Liver (tissue), 8 donors: ENCODE measurements at regions not wholly inside any gene's neighbourhood (a gene's known extent, or its start where the extent isn't known, plus 50 kb on each side); places are given as distances from the start of the nearest gene placed in this dataset.

Experiments used
- DNase-seq: peaks from one replicate; pipeline ENCODE4 v3.0.0-alpha.2; 2017; ENCODE audit warnings: low spot score
- H3K27ac ChIP-seq, 2 donors: one replicate each; pipeline ENCODE4 v1.7.0; 2013; ENCODE audit warnings: inconsistent platforms in 2 of 2, low read length in 2 of 2, control low read depth in 1 of 2, low read depth in 1 of 2, mild to moderate bottlenecking in 1 of 2
- H3K27me3 ChIP-seq, 4 donors: one replicate each; pipeline versions ENCODE4 v1.6.1 to v1.7.0; 2013; ENCODE audit warnings: low read length in 3 of 4, inconsistent platforms in 1 of 4, mild to moderate bottlenecking in 1 of 4, moderate library complexity in 1 of 4; ENCODE audit not compliant: control insufficient read depth in 4 of 4, insufficient read depth in 4 of 4
- H3K36me3 ChIP-seq, 4 donors: one replicate each; pipeline versions ENCODE4 v1.6.1 to v1.7.0; 2013; ENCODE audit warnings: low read length in 3 of 4, mild to moderate bottlenecking in 3 of 4, low read depth in 1 of 4, moderate library complexity in 1 of 4; ENCODE audit not compliant: control insufficient read depth in 4 of 4, insufficient read depth in 3 of 4
- H3K4me1 ChIP-seq, 4 donors: one replicate each; pipeline versions ENCODE4 v1.6.1 to v1.7.0; 2013; ENCODE audit warnings: low read length in 3 of 4, mild to moderate bottlenecking in 3 of 4, moderate library complexity in 1 of 4; ENCODE audit not compliant: control insufficient read depth in 4 of 4, insufficient read depth in 4 of 4
- H3K4me3 ChIP-seq, 3 donors: one replicate each; pipeline versions ENCODE4 v1.6.1 to v1.7.0; 2013; ENCODE audit warnings: low read length in 3 of 3, control low read depth in 1 of 3, low read depth in 1 of 3, mild to moderate bottlenecking in 1 of 3
- H3K9ac ChIP-seq, 2 donors: one replicate each; pipeline ENCODE4 v1.7.0; 2013; ENCODE audit warnings: low read length in 2 of 2, mild to moderate bottlenecking in 2 of 2, moderate library complexity in 2 of 2, control low read depth in 1 of 2, low read depth in 1 of 2
- H3K9me3 ChIP-seq, 4 donors: one replicate each; pipeline versions ENCODE4 v1.6.1 to v1.7.0; 2013; ENCODE audit warnings: low read length in 3 of 4; ENCODE audit not compliant: control insufficient read depth in 4 of 4
- ATF3 ChIP-seq: IDR thresholded peaks from 2 replicates; pipeline ENCODE4 v1.6.1; 2016; ENCODE audit warnings: antibody characterized with exemption
- CTCF ChIP-seq: fragments of 150-350 bp; IDR thresholded peaks from 2 replicates; pipeline ENCODE4 v1.5.1; 2017; ENCODE audit warnings: improper control_type of control experiment, low read depth, low read length; ENCODE audit not compliant: missing input control
- EGR1 ChIP-seq, 2 donors: IDR thresholded peaks; 2 replicates each; pipeline ENCODE4 v1.6.1; 2016 to 2018; ENCODE audit warnings: antibody characterized with exemption in 2 of 2, low read depth in 2 of 2
- FOXA1 ChIP-seq: IDR thresholded peaks from 2 replicates; pipeline ENCODE4 v1.6.1; 2016; ENCODE audit warnings: antibody characterized with exemption
- FOXA2 ChIP-seq: IDR thresholded peaks from 2 replicates; pipeline ENCODE4 v1.6.1; 2016; ENCODE audit warnings: antibody characterized with exemption
- GABPA ChIP-seq, 2 donors: IDR thresholded peaks in 1 of 2; conservative IDR thresholded peaks in 1 of 2; 2 replicates each; pipeline ENCODE4 v1.6.1; 2016; ENCODE audit warnings: antibody characterized with exemption in 2 of 2, mild to moderate bottlenecking in 1 of 2, moderate library complexity in 1 of 2
- HNF4A ChIP-seq, 2 donors: conservative IDR thresholded peaks; 2 replicates each; pipeline ENCODE4 v1.6.1; 2016; ENCODE audit warnings: antibody characterized with exemption in 2 of 2, mild to moderate bottlenecking in 2 of 2
- HNF4G ChIP-seq: IDR thresholded peaks from 2 replicates; pipeline ENCODE4 v1.6.1; 2016; ENCODE audit warnings: antibody characterized with exemption
- JUND ChIP-seq, 2 donors: IDR thresholded peaks; 2 replicates each; pipeline ENCODE4 v1.6.1; 2016; ENCODE audit warnings: antibody characterized with exemption in 2 of 2
- MAX ChIP-seq: IDR thresholded peaks from 2 replicates; pipeline ENCODE4 v1.6.1; 2016; ENCODE audit warnings: antibody characterized with exemption
- NR2F2 ChIP-seq: IDR thresholded peaks from 2 replicates; pipeline ENCODE4 v1.6.1; 2016; ENCODE audit warnings: antibody characterized with exemption
- RAD21 ChIP-seq, 2 donors: IDR thresholded peaks; 2 replicates each; pipeline ENCODE4 v1.6.1; 2016; ENCODE audit warnings: antibody characterized with exemption in 2 of 2, mild to moderate bottlenecking in 2 of 2
- REST ChIP-seq: IDR thresholded peaks from 2 replicates; pipeline ENCODE4 v1.6.1; 2016; ENCODE audit warnings: antibody characterized with exemption, mild to moderate bottlenecking
- RXRA ChIP-seq, 2 donors: IDR thresholded peaks; 2 replicates each; pipeline ENCODE4 v1.6.1; 2017 to 2018; ENCODE audit warnings: antibody characterized with exemption in 2 of 2, mild to moderate bottlenecking in 1 of 2
- SP1 ChIP-seq: IDR thresholded peaks from 2 replicates; pipeline ENCODE4 v1.6.1; 2018; ENCODE audit warnings: antibody characterized with exemption, mild to moderate bottlenecking
- TAF1 ChIP-seq: conservative IDR thresholded peaks from 2 replicates; pipeline ENCODE4 v1.6.1; 2016; ENCODE audit warnings: antibody characterized with exemption, mild to moderate bottlenecking
- YY1 ChIP-seq: IDR thresholded peaks from 2 replicates; pipeline ENCODE4 v1.6.1; 2016; ENCODE audit warnings: antibody characterized with exemption, mild to moderate bottlenecking
- ZBTB33 ChIP-seq: IDR thresholded peaks from 2 replicates; pipeline ENCODE4 v1.6.1; 2016; ENCODE audit warnings: antibody characterized with exemption
- WGBS: extraction: QIAGEN DNeasy Blood & Tissue Kit; methylation state at CpG from one replicate; pipeline ENCODE4 v1.1.7; 2013; 5-methylcytosine and 5-hydroxymethylcytosine counted together
- donor health status: healthy.
- donor health status: healthy.
- donor health status: healthy.
- donor health status: healthy.
- donor health status: healthy.

GRCh38 chr12:127660961-127661360 lies 606.0 kb upstream of the TMEM132C start:
- no peaks in the 10 kb centered on the region for H3K4me1 ChIP-seq
- TF ChIP-seq NR2F2, result no peak
- TF ChIP-seq RAD21 (IDR thresholded peaks at IDR 0.05), result no peak
- no peak for TF ChIP-seq ZBTB33
- no peak for TF ChIP-seq REST
- TF ChIP-seq GABPA (IDR thresholded peaks at IDR 0.05 in 1 of 2, conservative IDR thresholded peaks at IDR 0.05 in 1 of 2), result no peak
- no peak for TF ChIP-seq MAX
- no peak for TF ChIP-seq FOXA2
- TF ChIP-seq FOXA1, result no peak
- TF ChIP-seq HNF4G, result no peak
- no peak for TF ChIP-seq TAF1
- no peak for TF ChIP-seq HNF4A (conservative IDR thresholded peaks at IDR 0.05)
- no peak for TF ChIP-seq YY1
- TF ChIP-seq EGR1 (IDR thresholded peaks at IDR 0.05; ENCODE audit: low read depth in 2 of 2), result no peak
- no peak for TF ChIP-seq JUND (IDR thresholded peaks at IDR 0.05)
- no peak for TF ChIP-seq SP1
- no peak for TF ChIP-seq CTCF
- no peak for DNase-seq
- 48% methylated on average over 2 of the region's 2 CpGs for WGBS
- no peaks in the 10 kb centered on the region for H3K9me3 ChIP-seq
- no peak overlapping the region for H3K4me3 ChIP-seq
- H3K9ac ChIP-seq, result no peak overlapping the region
- H3K27ac ChIP-seq, result no peak overlapping the region
- H3K27me3 ChIP-seq, result peaks cover 0 to 9% (median 0%) of the 10 kb centered on the region in 4 donors
- no peaks in the 10 kb centered on the region for H3K36me3 ChIP-seq

- 57% methylated on average over 3 of the region's 3 CpGs for WGBS
Observed at GRCh38 chr12:127663716-127664115, 603.3 kb upstream of the TMEM132C start.

More at GRCh38 chr12:127663716-127664115, 603.3 kb upstream of the TMEM132C start:
- no peaks in the 10 kb centered on the region for H3K9me3 ChIP-seq
- TF ChIP-seq ZBTB33, result no peak
- TF ChIP-seq RXRA (IDR thresholded peaks at IDR 0.05), result no peak
- no peak for TF ChIP-seq JUND (IDR thresholded peaks at IDR 0.05)
- TF ChIP-seq MAX, result no peak
- no peak for TF ChIP-seq FOXA2
- TF ChIP-seq TAF1, result no peak
- no peak for TF ChIP-seq ATF3
- TF ChIP-seq GABPA (IDR thresholded peaks at IDR 0.05 in 1 of 2, conservative IDR thresholded peaks at IDR 0.05 in 1 of 2), result no peak
- no peak for TF ChIP-seq YY1
- TF ChIP-seq NR2F2, result no peak
- DNase-seq, result no peak
- H3K27ac ChIP-seq, result no peak overlapping the region
- peaks cover 0 to 9% (median under 1%) of the 10 kb centered on the region in 4 donors for H3K27me3 ChIP-seq
- H3K4me3 ChIP-seq, result no peak overlapping the region
- H3K4me1 ChIP-seq, result no peaks in the 10 kb centered on the region
- H3K36me3 ChIP-seq, result no peaks in the 10 kb centered on the region
- no peak overlapping the region for H3K9ac ChIP-seq
